ENCODE measurements at regions not wholly inside any gene's neighbourhood (a gene's known extent, or its start where the extent isn't known, plus 50 kb on each side); places are given as distances from the start of the nearest gene placed in this dataset.

DNA sequence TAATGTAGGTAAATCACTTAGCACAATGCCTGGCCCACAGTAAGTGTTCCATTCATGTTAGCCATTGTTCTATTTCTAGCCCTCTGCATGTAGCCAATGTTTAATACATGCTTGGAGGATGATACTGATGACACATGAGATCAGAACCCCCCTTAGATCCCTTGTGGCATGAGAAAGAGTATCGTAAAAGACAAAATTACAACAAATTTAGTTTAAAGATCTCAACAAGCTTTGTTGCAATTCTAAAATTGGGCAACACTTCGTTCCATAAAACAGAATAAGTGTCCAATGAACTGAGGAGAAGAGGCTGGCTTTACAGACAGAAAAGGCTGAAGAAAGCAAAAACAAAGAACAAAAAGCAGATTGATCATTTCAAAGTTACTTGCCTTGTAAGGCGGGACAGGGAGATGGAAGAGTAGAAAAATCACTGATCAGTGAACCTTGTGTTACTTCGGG, 148.7 kb upstream of the SLC1A4 start:
- no peak for TF ChIP-seq EZH2 (IDR thresholded peaks at IDR 0.05; ENCODE audit: borderline replicate concordance, low read length)
- TF ChIP-seq, protein P1, sequence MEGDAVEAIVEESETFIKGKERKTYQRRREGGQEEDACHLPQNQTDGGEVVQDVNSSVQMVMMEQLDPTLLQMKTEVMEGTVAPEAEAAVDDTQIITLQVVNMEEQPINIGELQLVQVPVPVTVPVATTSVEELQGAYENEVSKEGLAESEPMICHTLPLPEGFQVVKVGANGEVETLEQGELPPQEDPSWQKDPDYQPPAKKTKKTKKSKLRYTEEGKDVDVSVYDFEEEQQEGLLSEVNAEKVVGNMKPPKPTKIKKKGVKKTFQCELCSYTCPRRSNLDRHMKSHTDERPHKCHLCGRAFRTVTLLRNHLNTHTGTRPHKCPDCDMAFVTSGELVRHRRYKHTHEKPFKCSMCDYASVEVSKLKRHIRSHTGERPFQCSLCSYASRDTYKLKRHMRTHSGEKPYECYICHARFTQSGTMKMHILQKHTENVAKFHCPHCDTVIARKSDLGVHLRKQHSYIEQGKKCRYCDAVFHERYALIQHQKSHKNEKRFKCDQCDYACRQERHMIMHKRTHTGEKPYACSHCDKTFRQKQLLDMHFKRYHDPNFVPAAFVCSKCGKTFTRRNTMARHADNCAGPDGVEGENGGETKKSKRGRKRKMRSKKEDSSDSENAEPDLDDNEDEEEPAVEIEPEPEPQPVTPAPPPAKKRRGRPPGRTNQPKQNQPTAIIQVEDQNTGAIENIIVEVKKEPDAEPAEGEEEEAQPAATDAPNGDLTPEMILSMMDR (IDR thresholded peaks at IDR 0.05; ENCODE audit: low read length), result no peak

Data from OCI-LY1 (cell line).